ENCODE measurements at regions not wholly inside any gene's neighbourhood (a gene's known extent, or its start where the extent isn't known, plus 50 kb on each side); places are given as distances from the start of the nearest gene placed in this dataset.

DNA sequence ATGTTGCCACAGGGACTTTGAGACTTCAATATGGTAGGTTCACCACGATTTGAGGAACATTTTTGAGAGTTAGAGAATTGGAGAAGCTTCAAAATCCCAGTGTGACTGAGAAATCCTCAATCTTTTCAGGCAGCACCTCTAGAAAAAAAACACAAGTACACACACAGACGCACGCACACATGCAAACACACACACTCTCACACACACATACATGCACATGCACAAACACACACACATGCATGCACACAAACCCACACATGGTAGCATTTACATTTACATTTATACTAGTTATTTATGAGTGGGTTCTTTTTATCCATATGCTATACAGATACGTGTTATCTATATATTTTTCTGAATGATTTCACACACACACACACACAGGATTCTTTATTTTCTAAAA, 901.9 kb downstream of the GATA3 start:
- no peak for DNase-seq (ENCODE audit: low read depth in 2 of 2)

DNA sequence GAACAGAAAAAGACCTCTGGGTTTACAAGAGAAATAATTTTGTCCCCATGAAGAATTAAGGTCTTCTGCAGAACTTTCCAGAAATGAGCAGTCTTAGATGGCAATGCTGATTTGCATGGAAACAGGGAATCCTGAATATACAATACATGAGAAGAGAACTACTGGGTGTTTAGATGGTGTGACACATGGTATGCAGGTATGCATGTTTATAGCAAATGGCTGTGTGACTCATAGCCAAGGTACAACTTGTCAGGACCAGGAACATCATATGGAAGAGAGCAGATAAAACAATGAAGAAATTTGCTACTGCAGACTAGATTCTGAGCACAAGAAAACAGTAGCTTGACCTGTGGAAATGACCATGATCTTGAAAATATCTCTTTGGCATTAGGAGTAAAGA, 907.8 kb downstream of the GATA3 start:
- DNase-seq (ENCODE audit: low read depth in 2 of 2) = no peak

GRCh38 chr10:8967061-8967460, 912.6 kb downstream of the GATA3 start:
- DNase-seq (ENCODE audit: low read depth in 2 of 2) = no peak

GRCh38 chr10:8969853-8970252, 915.4 kb downstream of the GATA3 start:
- no peak for DNase-seq (ENCODE audit: low read depth in 2 of 2)

DNA sequence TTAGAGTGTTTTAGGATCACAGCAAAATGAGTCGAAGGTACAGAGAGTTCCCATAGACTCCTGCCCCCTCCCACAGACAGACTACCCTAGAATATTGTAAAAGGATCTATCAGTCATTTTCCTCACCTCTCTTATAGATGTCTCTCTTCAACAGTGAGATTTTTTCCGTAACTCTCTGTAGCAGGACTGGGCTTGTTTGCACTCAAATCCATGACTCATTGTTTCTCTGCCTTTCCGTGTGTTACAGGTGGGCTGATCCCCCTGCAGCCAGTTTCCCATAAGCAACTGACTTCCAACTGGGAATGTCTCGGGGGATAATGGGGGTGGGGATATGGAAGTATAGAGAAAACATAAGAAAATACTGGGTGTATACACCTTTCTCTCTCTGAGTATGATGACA, 921.0 kb downstream of the GATA3 start:
- DNase-seq (ENCODE audit: low read depth in 2 of 2) = no peak

DNA sequence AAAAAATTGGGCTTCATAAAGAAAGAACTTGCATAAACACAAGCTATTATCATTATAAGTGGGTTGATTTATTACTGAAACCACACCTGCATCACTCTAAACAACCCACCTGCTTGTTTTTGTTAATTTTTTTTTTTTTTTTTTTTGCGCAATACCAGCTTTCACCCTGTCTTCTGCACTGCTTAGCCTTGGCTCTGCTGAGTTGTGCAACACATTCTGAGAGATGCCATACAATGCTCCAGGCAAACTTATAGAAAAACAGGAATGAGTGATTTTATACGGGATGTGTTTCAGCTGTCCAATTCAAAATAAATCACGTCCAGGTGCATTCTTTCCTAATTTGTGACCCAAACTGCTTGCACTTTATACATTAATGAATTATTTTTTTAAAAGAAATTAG, 923.6 kb downstream of the GATA3 start:
- DNase-seq (ENCODE audit: low read depth in 2 of 2) = no peak

GRCh38 chr10:8979976-8980375, 925.5 kb downstream of the GATA3 start:
- no peak for DNase-seq (ENCODE audit: low read depth in 2 of 2)

DNA sequence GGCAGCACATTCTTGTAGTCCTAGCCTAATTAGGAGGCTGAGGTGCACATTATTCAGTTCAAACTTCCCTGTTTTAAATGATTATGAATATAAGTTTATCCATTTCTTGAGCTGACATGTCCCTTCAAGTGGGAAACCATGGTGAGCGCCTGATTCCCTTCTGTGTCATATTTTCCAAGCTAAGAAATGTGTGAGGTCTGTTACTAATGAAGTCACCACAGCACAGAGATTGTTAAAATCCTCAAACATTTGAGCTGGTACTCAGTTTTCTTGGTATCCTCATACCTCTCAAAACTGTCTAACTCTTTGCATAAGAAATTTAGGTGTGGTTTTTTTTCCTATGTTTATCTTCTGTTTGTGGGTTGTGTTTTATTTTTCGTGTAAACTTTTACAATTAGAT, 926.8 kb downstream of the GATA3 start:
- no peak for DNase-seq (ENCODE audit: low read depth in 2 of 2)

DNA sequence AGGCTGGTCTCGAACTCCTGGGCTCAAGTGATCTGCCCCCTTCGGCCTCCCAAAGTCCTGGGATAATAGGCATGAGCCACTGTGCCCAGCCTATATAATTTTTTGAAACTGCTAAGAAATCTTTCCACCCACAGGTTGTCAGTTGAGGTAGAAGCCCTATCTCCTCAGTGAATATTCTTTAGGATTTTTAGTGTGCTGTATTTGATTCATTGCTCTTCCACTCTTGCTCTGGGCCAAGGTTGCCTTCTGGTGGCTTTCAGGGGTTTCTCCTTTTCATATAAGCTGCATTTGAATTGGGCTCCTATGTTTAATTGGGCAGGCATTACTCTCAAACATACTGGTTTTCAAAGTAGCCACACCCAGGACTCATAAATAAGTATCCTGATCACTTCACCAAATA, 931.2 kb downstream of the GATA3 start:
- no peak for DNase-seq (ENCODE audit: low read depth in 2 of 2)

GRCh38 chr10:8986975-8987374, 932.5 kb downstream of the GATA3 start:
- no peak for DNase-seq (ENCODE audit: low read depth in 2 of 2)

DNA sequence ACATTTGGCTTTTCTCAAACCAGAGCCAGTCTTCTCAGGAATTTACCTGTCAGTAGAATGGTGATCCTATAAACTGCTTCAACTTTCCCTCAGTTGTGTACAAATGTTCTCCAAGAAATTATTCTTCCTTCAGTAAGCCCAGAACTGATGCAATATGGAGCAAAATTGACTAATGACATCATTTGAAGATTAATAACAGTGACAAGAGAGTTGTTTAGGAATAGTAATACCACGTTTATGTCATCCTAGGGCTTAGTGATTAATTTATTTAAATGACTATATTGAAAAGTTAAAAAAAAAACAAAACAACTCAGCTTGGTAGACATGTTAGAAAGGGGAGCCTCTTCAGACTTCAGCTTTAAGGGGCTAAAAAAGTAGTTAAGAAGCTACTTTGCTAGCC, 933.2 kb downstream of the GATA3 start:
- DNase-seq (ENCODE audit: low read depth in 2 of 2) = no peak

- no peak for DNase-seq (ENCODE audit: low read depth in 2 of 2)
Measured at GRCh38 chr10:8990280-8990987, 935.9 kb downstream of the GATA3 start.

- DNase-seq (ENCODE audit: low read depth in 2 of 2) = no peak
Measured at GRCh38 chr10:8992009-8992408, 937.5 kb downstream of the GATA3 start.

DNA sequence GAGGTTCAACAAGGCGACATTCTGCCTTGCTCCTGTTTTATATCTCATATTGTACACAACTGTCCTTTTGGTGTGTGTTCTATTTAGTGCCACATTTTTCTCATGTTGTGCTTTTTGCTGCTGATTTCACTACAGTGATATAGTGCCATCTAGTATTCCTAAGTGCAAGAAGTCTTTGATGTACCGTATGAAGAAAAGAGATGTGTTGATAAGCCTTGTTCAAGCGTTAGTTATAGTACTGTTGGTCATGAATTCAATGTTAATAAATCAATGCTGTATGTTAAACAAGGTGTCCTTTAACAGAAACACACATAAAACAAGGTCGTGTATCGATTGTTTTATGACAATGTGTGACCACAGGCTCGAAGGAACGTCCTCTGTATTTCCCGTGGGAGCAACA, 939.4 kb downstream of the GATA3 start:
- no peak for DNase-seq (ENCODE audit: low read depth in 2 of 2)

DNA sequence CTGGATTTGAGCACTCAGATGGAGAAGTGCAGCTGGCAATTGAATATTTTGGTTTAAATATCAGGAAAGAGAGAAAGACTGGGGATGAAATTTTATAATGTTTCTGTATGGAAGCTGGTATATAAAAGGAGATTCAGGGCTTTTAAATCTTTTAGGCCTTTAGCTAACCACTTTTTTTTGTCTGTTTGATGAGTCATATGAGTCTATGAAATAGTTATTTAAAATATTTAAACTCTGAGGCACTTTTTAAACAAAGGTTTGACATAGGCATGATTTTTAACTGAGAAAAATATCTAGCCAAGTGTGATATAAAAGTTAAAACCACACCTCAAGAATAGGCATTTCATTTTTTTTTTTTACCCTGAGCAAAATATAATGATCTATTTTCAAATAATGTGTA, 944.3 kb downstream of the GATA3 start:
- DNase-seq (ENCODE audit: low read depth in 2 of 2) = no peak

- no peak for DNase-seq (ENCODE audit: low read depth in 2 of 2)
Measured at GRCh38 chr10:9003122-9003521, 948.6 kb downstream of the GATA3 start.

DNA sequence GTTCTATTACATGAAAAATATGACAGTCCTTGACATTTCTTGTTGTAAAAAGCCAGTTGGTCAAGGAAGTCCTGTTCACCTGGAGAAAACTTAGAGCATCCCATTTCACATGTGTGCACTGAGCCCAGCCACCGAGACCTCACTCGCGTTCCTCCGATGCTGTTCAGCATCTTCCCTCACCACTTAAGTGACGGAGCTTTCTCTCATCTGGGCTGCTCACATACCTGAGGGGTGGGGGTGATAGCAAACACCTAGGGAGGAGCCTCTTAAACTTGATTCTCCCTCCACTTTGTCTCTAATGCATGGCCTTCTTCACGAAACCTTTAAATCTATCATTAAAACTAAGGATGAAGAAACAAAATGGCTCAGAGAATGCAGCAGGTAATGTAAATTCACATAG, 950.2 kb downstream of the GATA3 start:
- no peak for DNase-seq (ENCODE audit: low read depth in 2 of 2)

DNA sequence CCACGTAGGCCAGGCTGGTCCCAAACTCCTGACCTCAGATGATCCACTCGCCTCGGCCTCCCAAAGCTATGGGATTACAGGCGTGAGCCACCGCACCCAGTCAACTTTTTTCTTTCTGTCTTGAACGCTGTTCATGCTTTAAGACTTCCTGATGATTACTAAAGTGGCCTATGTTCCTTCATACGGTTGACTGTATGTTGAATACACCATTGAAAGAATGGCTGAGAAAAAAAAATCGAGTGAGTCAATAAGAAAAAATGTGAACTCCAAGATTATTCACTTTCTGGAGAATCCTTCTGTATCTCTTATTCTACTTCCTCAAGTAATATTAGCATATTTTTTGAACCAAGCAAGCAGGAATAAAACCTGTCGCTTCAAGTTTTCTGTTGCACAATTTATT, 955.0 kb downstream of the GATA3 start:
- no peak for DNase-seq (ENCODE audit: low read depth in 2 of 2)

DNA sequence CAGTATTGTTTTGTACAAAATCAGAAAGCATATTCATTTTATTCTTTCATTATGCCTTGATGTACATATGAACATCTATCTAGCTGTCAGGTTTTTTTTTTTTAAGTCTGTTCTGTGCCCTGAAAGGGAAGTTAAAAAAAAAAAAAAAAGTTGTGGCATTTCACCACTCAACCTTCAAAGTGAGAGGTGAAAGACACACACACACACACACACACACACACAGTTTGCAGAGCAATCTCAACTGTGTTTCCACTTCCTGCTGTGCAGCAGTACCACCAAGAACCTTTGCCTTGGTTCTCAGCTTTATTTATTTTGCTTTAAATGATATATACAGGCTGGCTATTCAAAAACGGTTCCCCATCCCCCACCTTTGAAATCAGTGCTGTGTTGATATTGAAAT, 955.6 kb downstream of the GATA3 start:
- DNase-seq (ENCODE audit: low read depth in 2 of 2) = no peak

DNA sequence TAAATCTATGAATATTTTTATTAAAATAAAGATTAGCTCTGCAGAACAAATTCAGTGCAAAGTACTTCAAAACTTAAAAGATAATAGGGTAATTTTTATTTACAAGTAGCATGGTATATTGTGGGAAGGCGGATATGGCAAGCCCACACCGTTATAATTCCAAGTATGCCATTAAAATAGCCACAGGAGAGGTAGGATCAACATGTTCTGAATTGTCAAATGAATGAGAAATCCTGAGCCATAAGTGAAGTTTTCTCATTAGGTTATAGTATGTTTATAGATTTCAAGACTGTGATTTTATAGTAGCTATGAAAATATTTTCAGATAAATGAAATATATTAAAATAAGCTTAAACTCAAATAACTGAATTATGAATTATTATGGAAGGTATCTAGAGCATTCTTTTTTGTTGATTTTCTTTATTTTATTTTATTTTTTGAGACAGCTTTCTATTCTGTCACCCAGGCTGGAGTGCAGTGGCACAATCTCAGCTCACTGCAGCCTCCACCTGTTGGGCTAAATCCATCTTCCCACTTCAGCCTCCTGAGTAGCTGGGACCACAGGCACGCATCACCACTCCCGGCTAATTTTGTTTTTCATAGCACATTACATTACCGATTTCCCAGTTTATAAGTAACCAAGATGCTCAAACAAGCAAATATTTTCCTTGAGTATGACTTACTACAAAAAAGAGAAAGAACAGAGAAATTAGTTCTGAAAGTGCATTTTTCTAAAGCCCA, 956.6 kb downstream of the GATA3 start:
- no peak for DNase-seq (ENCODE audit: low read depth in 2 of 2)

DNA sequence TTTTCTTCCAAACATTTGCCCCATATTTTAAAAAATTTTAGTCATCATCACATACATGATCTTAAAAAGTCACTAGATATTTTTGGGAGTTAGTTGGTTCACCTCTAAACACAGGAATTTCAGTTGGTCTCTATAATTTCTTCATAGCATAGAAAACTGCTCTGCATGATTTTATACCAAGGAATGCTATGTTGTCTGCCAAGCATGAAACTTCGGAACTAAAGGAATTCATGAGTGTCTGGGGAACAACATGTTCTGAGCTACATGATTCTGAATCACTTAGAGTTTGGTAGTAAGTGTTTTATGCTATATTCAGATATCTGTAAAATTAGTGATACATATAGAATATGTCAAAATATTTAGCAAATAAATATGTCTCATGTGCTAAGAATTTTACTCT, 957.8 kb downstream of the GATA3 start:
- DNase-seq (ENCODE audit: low read depth in 2 of 2) = no peak

DNA sequence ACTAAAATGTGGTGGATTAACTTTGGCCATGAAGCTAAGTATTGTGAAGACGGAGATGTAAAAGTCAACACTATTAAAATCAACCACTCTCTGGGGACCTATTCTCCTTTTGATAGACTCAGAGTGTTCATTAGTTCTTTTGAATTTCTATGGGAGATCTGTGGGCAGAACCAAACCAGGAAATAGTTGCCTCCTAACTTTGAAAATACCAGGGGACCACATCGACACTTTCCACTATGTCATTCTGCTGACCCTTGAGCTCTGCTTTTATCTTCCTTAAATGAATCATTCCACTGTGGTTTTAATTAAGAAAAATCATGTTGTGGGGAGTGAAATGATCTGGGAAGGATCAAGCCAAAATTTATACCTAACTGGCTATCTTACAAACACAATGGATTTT, 960.5 kb downstream of the GATA3 start:
- DNase-seq (ENCODE audit: low read depth in 2 of 2) = no peak

DNA sequence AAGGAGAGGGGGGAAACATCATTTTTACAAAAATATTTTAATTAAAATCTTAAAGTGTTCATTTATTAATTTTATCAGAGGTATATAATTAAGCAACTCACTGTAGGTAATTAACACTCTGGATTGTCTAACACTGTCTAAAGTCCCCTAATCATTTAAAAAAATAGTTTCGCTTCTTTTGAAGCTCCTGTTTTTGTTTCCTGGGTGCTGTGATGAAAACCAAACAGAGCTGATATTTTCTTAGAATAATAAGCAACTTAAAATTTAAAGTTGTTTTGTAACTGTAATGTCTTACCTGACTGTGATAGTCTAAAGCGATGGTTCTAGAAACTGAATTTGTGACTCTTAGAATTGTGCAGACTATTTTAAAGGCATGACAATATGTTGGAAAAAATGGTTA, 961.0 kb downstream of the GATA3 start:
- no peak for DNase-seq (ENCODE audit: low read depth in 2 of 2)

DNA sequence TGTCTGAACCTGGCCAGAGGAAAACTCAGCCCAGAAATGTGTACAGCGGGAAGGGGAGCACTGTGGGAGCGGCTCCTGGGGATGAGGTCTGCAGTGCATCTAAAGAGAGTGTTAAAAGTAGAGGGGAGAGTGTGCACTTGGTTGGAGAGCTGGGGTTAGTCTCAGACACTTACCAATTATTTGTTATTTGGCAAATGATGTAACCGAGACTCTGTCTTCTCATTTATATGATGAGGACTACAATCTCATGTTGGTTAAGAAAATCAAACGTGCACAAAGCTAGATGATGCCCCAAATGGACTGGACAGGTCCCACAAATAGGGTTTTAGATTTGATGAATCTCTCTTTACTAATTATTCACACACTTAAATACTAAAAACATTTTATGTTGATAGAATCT, 962.4 kb downstream of the GATA3 start:
- no peak for DNase-seq (ENCODE audit: low read depth in 2 of 2)
